ENCODE measurements at regions not wholly inside any gene's neighbourhood (a gene's known extent, or its start where the extent isn't known, plus 50 kb on each side); places are given as distances from the start of the nearest gene placed in this dataset.

DNA sequence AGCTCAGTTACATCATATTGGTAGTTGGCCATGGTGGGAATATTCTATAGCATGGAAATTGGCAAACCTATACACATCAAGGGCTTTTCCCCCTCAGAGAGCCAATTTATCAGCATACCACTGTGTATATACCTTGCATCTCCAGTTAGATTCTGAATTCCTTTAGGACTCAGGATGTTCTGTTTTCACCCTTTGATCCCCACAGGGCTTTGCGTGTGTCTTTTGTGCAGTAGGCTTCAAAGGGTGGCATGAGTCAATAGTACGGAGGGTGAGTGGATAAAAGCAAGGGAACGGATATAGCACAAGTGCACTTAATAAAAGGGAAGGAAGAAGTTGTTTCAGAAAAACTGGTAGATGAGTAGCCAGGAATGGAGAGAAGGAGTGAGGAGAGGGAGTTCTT, 99.2 kb upstream of the RGMA start:
- DNase-seq = no peak
- Histone ChIP-seq H3K9me3 (no peaks in the 10 kb centered on the region), H3K4me1 (ENCODE audit: low read depth) (no peaks in the 10 kb centered on the region), H3K4me3 (no peak overlapping the region), H3K36me3 (ENCODE audit: low read depth) (no peaks in the 10 kb centered on the region)
- TF ChIP-seq, protein P1, sequence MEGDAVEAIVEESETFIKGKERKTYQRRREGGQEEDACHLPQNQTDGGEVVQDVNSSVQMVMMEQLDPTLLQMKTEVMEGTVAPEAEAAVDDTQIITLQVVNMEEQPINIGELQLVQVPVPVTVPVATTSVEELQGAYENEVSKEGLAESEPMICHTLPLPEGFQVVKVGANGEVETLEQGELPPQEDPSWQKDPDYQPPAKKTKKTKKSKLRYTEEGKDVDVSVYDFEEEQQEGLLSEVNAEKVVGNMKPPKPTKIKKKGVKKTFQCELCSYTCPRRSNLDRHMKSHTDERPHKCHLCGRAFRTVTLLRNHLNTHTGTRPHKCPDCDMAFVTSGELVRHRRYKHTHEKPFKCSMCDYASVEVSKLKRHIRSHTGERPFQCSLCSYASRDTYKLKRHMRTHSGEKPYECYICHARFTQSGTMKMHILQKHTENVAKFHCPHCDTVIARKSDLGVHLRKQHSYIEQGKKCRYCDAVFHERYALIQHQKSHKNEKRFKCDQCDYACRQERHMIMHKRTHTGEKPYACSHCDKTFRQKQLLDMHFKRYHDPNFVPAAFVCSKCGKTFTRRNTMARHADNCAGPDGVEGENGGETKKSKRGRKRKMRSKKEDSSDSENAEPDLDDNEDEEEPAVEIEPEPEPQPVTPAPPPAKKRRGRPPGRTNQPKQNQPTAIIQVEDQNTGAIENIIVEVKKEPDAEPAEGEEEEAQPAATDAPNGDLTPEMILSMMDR (IDR thresholded peaks at IDR 0.05) = no peak
- no peak for ATAC-seq
- intact Hi-C loops (cut with DNase I, micrococcal nuclease) = no loop called here

GRCh38 chr15:93185796-93186195, 96.8 kb upstream of the RGMA start:
- H3K4me3 ChIP-seq = no peak overlapping the region
- intact Hi-C loops (cut with DNase I, micrococcal nuclease) = no loop called here
- H3K9me3 ChIP-seq = no peaks in the 10 kb centered on the region
- DNase-seq (no peak), ATAC-seq (no peak)
- TF ChIP-seq, protein P1 (IDR thresholded peaks at IDR 0.05) = no peak
- H3K36me3 ChIP-seq (ENCODE audit: low read depth) = no peaks in the 10 kb centered on the region
- H3K4me1 ChIP-seq (ENCODE audit: low read depth) = no peaks in the 10 kb centered on the region

DNA sequence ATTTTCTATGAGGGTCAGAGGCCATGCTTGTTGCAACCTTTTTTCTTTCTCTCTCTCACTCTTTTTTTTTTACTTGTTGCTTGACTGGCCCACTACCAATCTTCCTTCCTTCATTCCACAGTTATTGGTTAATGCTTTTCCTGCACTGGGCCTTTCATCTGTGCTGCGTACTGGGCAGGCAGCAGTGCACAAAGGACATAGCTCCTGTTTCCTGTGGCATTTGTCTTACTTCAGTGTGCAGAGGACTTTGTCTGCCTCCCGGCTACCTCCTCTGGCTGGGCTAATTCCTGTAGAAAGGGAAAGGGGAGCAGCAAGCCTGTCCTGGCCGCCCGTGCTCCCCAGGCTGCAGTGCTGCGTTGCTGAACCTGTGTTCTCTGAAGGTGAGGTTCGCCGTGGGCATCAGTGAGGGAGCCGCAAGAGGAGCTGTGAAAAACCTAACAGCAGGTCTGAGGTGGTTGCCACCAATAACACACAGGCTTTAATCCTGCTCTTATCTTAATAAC, 93.7 kb upstream of the RGMA start:
- Histone ChIP-seq H3K9me3 (no peaks in the 10 kb centered on the region), H3K4me1 (ENCODE audit: low read depth) (peaks cover 4% of the 10 kb centered on the region), H3K4me3 (no peak overlapping the region), H3K36me3 (ENCODE audit: low read depth) (no peaks in the 10 kb centered on the region)
- DNase-seq = no peak
- TF ChIP-seq, protein P1 (IDR thresholded peaks at IDR 0.05) = no peak
- intact Hi-C loops (cut with DNase I, micrococcal nuclease) = no loop called here
- no peak for ATAC-seq

GRCh38 chr15:93180656-93181055, 91.6 kb upstream of the RGMA start:
- ATAC-seq (no peak), DNase-seq (no peak)
- TF ChIP-seq, protein P1 (IDR thresholded peaks at IDR 0.05) = no peak
- peaks cover 4% of the 10 kb centered on the region for H3K4me1 ChIP-seq (ENCODE audit: low read depth)
- intact Hi-C loops (cut with DNase I, micrococcal nuclease) = no loop called here
- no peak overlapping the region for H3K4me3 ChIP-seq
- H3K9me3 ChIP-seq = no peaks in the 10 kb centered on the region
- H3K36me3 ChIP-seq (ENCODE audit: low read depth) = no peaks in the 10 kb centered on the region

DNA sequence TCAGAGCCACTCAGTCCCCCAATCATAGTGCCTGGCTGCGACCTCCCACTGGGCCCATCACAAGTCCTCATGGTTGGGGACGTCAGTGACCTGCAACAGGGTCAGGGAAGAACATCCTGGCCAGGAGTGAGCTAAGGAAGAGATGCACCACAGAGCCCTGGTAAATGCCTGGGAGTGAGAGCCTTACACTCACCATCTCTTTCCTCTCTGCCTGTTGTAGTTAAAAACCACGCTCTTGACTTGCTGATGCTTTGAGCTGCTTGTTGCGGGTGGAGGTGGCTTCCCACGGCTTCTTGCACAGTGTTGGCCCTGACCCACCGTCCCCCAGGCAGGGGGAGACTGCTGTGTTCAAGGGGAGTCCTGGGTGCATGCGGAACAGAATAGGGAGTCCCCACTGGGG, 91.1 kb upstream of the RGMA start:
- no peaks in the 10 kb centered on the region for H3K9me3 ChIP-seq
- no peak overlapping the region for H3K4me3 ChIP-seq
- no peak for ATAC-seq
- TF ChIP-seq, protein P1 (IDR thresholded peaks at IDR 0.05) = no peak
- no peaks in the 10 kb centered on the region for H3K36me3 ChIP-seq (ENCODE audit: low read depth)
- DNase-seq = no peak
- H3K4me1 ChIP-seq (ENCODE audit: low read depth) = peaks cover 4% of the 10 kb centered on the region
- intact Hi-C loops (cut with DNase I, micrococcal nuclease) = no loop called here

DNA sequence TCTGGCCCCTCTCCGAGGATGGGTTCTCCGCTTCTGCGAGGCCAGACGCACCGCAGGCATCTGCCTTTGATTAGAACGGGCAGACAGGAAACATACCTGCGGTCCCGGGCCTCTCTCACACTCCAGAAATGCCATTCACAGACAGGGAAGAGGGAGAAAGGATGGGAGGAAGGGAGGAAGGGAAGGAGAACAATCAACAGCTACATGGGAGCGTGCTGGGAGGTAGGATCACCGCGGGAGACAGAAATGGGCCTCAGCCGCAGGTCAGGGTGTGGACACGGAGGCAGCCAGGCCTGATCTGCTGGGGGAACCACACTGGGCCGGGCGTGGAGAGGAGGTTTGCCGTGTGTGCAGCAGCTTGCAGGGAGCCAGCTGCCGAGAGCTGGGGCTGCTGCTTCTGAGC, 90.7 kb upstream of the RGMA start:
- H3K4me3 ChIP-seq = no peak overlapping the region
- H3K9me3 ChIP-seq = no peaks in the 10 kb centered on the region
- peaks cover 4% of the 10 kb centered on the region for H3K4me1 ChIP-seq (ENCODE audit: low read depth)
- no peak for DNase-seq
- TF ChIP-seq, protein P1 (IDR thresholded peaks at IDR 0.05) = no peak
- H3K36me3 ChIP-seq (ENCODE audit: low read depth) = no peaks in the 10 kb centered on the region
- intact Hi-C loops (cut with DNase I, micrococcal nuclease) = no loop called here
- ATAC-seq = no peak

Data from mucosa of descending colon (tissue), 3 donors.